LNCAP (cell line): ENCODE measurements at regions not wholly inside any gene's neighbourhood (a gene's known extent, or its start where the extent isn't known, plus 50 kb on each side); places are given as distances from the start of the nearest gene placed in this dataset.

ENCODE experiments used
- CTCF ChIP-seq: fragments of 450-650 bp; IDR thresholded peaks from 2 replicates; pipeline ENCODE4 v1.5.1; 2017; ENCODE audit warnings: mild to moderate bottlenecking

DNA sequence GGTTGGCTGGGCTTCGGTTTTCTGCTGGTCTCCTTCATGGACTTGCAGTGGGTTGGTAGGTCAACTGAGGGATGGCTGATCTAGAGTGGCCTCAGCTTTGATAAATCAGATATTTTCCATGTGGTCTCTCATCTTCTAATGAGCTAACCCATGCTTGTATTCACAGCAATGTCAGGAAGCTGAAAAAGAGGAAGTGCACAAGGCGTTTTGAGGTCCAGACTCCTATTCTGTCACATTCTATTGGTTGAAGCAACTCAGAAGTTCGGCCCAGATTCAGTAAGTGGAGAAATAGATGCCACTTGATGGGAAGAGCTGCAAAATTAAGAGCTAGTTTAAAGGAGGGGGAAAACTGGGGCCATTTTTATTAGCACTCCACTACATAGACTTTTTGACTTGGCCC is 361.2 kb downstream of the DIPK2A start:
- no peak for TF ChIP-seq CTCF

- TF ChIP-seq CTCF, result no peak
Measured at GRCh38 chr3:144341471-144341870, 369.8 kb downstream of the DIPK2A start.

DNA sequence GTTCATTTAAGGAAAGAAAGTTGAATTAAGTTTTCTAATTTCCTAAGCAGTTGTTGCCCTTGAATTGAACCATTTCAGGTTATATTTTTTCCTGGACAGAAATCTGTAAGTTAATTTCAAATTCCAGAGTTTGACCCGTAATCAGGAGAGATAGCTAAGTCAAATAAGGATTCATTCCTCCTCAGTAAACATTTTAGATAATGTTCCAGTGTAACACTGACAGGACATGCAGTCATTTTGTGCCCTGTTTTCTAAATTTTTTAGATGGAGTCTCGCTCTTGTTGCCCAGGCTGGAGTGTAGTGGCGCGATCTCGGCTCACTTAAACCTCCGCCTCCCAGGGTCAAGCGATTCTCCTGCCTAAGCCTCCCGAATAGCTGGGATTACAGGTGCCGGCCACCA is 371.7 kb downstream of the DIPK2A start:
- TF ChIP-seq CTCF, result no peak

DNA sequence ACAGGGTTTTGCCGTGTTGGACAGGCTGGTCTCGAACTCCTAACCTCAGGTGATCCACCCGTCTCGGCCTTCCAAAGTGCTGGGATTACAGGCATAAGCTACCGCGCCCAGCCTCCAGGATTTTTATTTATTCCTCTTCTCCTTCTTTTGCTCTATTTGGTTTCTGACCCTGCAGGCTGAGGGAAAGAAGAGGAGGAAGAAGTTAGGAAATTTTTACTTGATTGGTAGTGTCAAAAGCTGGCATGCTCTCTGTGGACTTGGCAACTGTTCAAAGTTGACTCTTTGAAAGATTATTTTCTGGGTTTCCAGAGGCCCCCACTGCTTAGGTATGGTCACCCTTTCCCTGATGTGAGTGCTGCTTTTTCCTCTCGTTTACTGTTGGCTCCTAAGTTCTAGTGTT is 372.2 kb downstream of the DIPK2A start:
- TF ChIP-seq CTCF, result no peak

- TF ChIP-seq CTCF, result no peak
Measured at GRCh38 chr3:144344925-144345548, 373.4 kb downstream of the DIPK2A start.

- no peak for TF ChIP-seq CTCF
Measured at GRCh38 chr3:144350125-144350524, 378.5 kb downstream of the DIPK2A start.

DNA sequence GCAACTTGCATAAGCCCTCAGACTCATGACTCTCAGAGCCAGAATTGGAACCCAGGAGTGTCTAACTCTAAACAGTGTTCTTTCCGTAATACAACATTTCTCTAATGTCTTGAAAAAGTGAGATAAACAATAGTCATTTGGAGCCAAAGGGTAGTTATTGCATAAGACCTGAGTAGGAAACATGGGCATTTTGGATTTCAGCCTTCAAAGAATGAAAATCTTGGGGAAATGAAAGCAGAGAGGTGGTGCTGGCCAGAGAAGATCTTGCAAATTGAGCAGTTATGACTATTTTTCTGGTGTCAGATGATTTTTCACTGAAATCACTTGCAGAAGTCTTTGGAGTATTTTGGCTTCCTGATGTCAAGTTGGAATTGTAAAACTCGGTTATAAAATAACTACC is 379.4 kb downstream of the DIPK2A start:
- no peak for TF ChIP-seq CTCF

GRCh38 chr3:144351773-144352365 is 380.2 kb downstream of the DIPK2A start:
- TF ChIP-seq CTCF, result no peak
